ENCODE measurements at regions not wholly inside any gene's neighbourhood (a gene's known extent, or its start where the extent isn't known, plus 50 kb on each side); places are given as distances from the start of the nearest gene placed in this dataset.

DNA sequence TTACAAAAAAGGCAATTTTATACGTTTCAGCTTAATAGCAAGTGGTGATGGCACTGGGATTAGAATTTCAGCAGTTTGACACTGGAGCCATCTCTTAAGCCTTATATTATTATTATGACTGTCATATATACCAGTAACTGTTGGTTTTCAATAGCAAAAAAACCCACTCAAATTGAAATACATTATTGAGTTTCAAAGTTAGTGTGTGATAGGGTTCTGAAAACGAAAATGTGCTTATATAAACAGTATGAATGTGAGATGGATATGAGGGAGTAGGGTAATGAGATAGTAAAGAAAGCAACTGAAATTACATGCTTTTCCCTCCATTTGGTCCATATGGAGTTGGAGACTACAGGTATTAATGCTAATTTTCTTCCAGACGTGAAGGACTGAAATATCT is 68.6 kb upstream of the ACTBL2 start:
- POLR2A ChIA-PET (ENCODE audit: partially characterized antibody), result interaction anchor here (0.6 kb wide), 1 partner anchor 10 kb away, joined by 3 read pairs; no protein-coding TSS in a partner anchor

More for the DNA sequence above, 68.6 kb upstream of the ACTBL2 start:
- Histone ChIP-seq H3K9ac (replicated peaks in 1 of 4; ENCODE audit: extremely low read depth in 1 of 4, low read depth in 3 of 4, low read length in 3 of 4) (no peak overlapping the region), H3K4me2 (ENCODE audit: insufficient read depth in 1 of 2, low read depth in 2 of 2, low read length in 2 of 2) (no peak overlapping the region), H3K18ac (ENCODE audit: extremely low read depth, low read length) (no peak overlapping the region), H4K91ac (replicated peaks; ENCODE audit: insufficient read length, low read length) (no peak overlapping the region), H3K56ac (replicated peaks; ENCODE audit: insufficient read length, low read depth, low read length) (no peak overlapping the region), H3K9me3 (ENCODE audit: insufficient read depth in 2 of 2, low read depth in 1 of 2, low read length in 1 of 2) (no peaks in the 10 kb centered on the region), H2AK5ac (ENCODE audit: low read depth, low read length) (no peak overlapping the region), H4K20me1 (replicated peaks in 1 of 2; ENCODE audit: control insufficient read depth in 1 of 2, insufficient read depth in 2 of 2, low read length in 2 of 2) (no peaks in the 10 kb centered on the region), H2BK5ac (ENCODE audit: low read depth, low read length) (no peak overlapping the region), H2BK20ac (ENCODE audit: low read length) (no peak overlapping the region), H2BK12ac (ENCODE audit: low read depth, low read length) (no peak overlapping the region), H3K79me1 (ENCODE audit: low read depth, low read length) (no peaks in the 10 kb centered on the region), H2AFZ (ENCODE audit: low read length) (no peak overlapping the region), H4K5ac (ENCODE audit: insufficient read length, low read depth, low read length) (no peak overlapping the region), H3K79me2 (ENCODE audit: control insufficient read depth in 1 of 2, insufficient read depth in 2 of 2, low read length in 2 of 2) (no peaks in the 10 kb centered on the region), H3K4me1 (replicated peaks in 1 of 4; ENCODE audit: control insufficient read depth in 3 of 4, insufficient read depth in 4 of 4, low read length in 3 of 4) (peaks cover 0 to 8% (median 1%) of the 10 kb centered on the region in 4 experiments; a peak in 4 of 7 replicates), H3K14ac (ENCODE audit: insufficient read length) (no peak overlapping the region), H3K36me3 (ENCODE audit: control insufficient read depth in 2 of 4, insufficient read depth in 4 of 4, low read length in 3 of 4) (no peaks in the 10 kb centered on the region), H2BK120ac (replicated peaks; ENCODE audit: low read depth, low read length) (no peak overlapping the region), H3K4me3 (ENCODE audit: extremely low read depth in 1 of 4, insufficient read depth in 2 of 4, low read depth in 3 of 4, low read length in 4 of 4) (no peak overlapping the region), H3K27me3 (replicated peaks in 1 of 4; ENCODE audit: control insufficient read depth in 3 of 4, extremely low read depth in 1 of 4, insufficient read depth in 3 of 4, low read length in 3 of 4) (no peaks in the 10 kb centered on the region), H3K4ac (replicated peaks; ENCODE audit: insufficient read length, low read depth, low read length) (no peak overlapping the region), H3K23ac (ENCODE audit: insufficient read length) (no peak overlapping the region), H3K27ac (ENCODE audit: low read depth, low read length) (no peak overlapping the region), H4K8ac (ENCODE audit: extremely low read depth, insufficient read depth, low read length) (no peak overlapping the region), H2BK15ac (ENCODE audit: low read length) (no peak overlapping the region), H3K23me2 (ENCODE audit: low read depth, low read length) (no peaks in the 10 kb centered on the region)
- TF ChIP-seq EGR1 (IDR thresholded peaks at IDR 0.05; ENCODE audit: borderline replicate concordance, low read depth, low read length) (no peak), ASH2L (IDR thresholded peaks at IDR 0.05; ENCODE audit: low read length) (no peak), RXRA (IDR thresholded peaks at IDR 0.05; ENCODE audit: insufficient read depth, low read depth, low read length) (no peak), SP1 (IDR thresholded peaks at IDR 0.05; ENCODE audit: low read depth, low read length) (no peak), CBX8 (IDR thresholded peaks at IDR 0.05; ENCODE audit: borderline replicate concordance, low read depth, low read length) (no peak)
- FAIRE-seq (no peak), DNase-seq (ENCODE audit: low read depth in 1 of 2, low spot score in 2 of 2) (no peak)
- 87 to 100% methylated on average over 1 to 3 of the region's 3 CpGs for WGBS, 2 experiments (ENCODE audit: extremely low coverage in 1 of 2, insufficient coverage in 1 of 2, insufficient read length in 1 of 2, insufficient replicate concordance in 2 of 2, low coverage in 1 of 2, low lambda C conversion rate in 2 of 2, missing lambda C conversion rate in 1 of 2)
- CTCF ChIA-PET (ENCODE audit: partially characterized antibody), result interaction anchor here (1.0 kb wide), 2 partner anchors 52 to 212 kb away, joined by 3 read pairs; no protein-coding TSS in a partner anchor

Data from H1 (cell line).